Calu3 (cell line): ENCODE measurements at regions not wholly inside any gene's neighbourhood (a gene's known extent, or its start where the extent isn't known, plus 50 kb on each side); places are given as distances from the start of the nearest gene placed in this dataset.

Source experiments
- BruUV-seq: library from RNA; stranded (reverse); fragments of 400-500 nt; replicated peaks from 2 replicates; lab custom pipeline; 2021; lab: Mats Ljungman, UMichigan
- CTCF ChIA-PET: fragments of 300-600 bp; sonication (Branson Sonifier 250); formaldehyde crosslinking; loops from one replicate; lab custom pipeline; 2022; ENCODE audit warnings: antibody characterized with exemption; lab: Charles Lee
- DNase-seq: peaks from one replicate; pipeline ENCODE4 v3.0.0; 2022
- H3K27ac Mint-ChIP-seq: one replicate; pipeline ENCODE4 v1.8.0; 2022; ENCODE audit warnings: mixed read lengths; ENCODE audit not compliant: unreplicated experiment
- H3K27me3 Mint-ChIP-seq: one replicate; pipeline ENCODE4 v1.8.0; 2022; ENCODE audit warnings: mixed read lengths; ENCODE audit not compliant: unreplicated experiment
- H3K36me3 Mint-ChIP-seq: one replicate; pipeline ENCODE4 v1.8.0; 2022; ENCODE audit warnings: mild to moderate bottlenecking, moderate library complexity, mixed read lengths; ENCODE audit not compliant: insufficient read depth, unreplicated experiment
- H3K4me1 Mint-ChIP-seq: one replicate; pipeline ENCODE4 v1.8.0; 2022; ENCODE audit warnings: mild to moderate bottlenecking, low read depth, mixed read lengths; ENCODE audit not compliant: unreplicated experiment
- H3K4me3 Mint-ChIP-seq: one replicate; pipeline ENCODE4 v1.8.0; 2022; ENCODE audit warnings: mild to moderate bottlenecking, low read depth, moderate library complexity, mixed read lengths; ENCODE audit not compliant: unreplicated experiment
- H3K9me3 Mint-ChIP-seq: one replicate; pipeline ENCODE4 v1.8.0; 2022; ENCODE audit warnings: low read depth, mixed read lengths; ENCODE audit not compliant: unreplicated experiment
- CTCF ChIP-seq: fragments of 200-600 bp; IDR thresholded peaks from one replicate; pipeline ENCODE4 v1.8.0; 2022; ENCODE audit warnings: antibody characterized with exemption; ENCODE audit not compliant: unreplicated experiment
- intact Hi-C: fragments of 100-400 bp; cut with micrococcal nuclease; formaldehyde crosslinking; loops from one replicate; pipeline ENCODE4 v1.10.0; 2022; ENCODE audit not compliant: unreplicated experiment

GRCh38 chr20:12737900-12738299, 270.9 kb upstream of the SPTLC3 start:
- Mint-ChIP-seq H3K27me3 (peaks cover 28% of the 10 kb centered on the region), H3K4me3 (no peak overlapping the region), H3K9me3 (peaks cover 3% of the 10 kb centered on the region), H3K4me1 (no peaks in the 10 kb centered on the region), H3K36me3 (no peaks in the 10 kb centered on the region), H3K27ac (no peak overlapping the region)
- TF ChIP-seq CTCF: no peak
- intact Hi-C loops: no loop called here
- CTCF ChIA-PET: no interaction called here
- no TSS peak for BruUV-seq
- DNase-seq: no peak

- Mint-ChIP-seq H3K27me3 (peaks cover 28% of the 10 kb centered on the region), H3K4me1 (no peaks in the 10 kb centered on the region), H3K36me3 (no peaks in the 10 kb centered on the region), H3K9me3 (peaks cover 3% of the 10 kb centered on the region), H3K4me3 (no peak overlapping the region), H3K27ac (no peak overlapping the region)
- no peak for TF ChIP-seq CTCF
- BruUV-seq: no TSS peak
- CTCF ChIA-PET: no interaction called here
- intact Hi-C loops: no loop called here
- DNase-seq: no peak
These were observed 268.1 kb upstream of the SPTLC3 start for GRCh38 chr20:12740647-12741046.

GRCh38 chr20:12744037-12744436, 264.7 kb upstream of the SPTLC3 start:
- Mint-ChIP-seq H3K4me3 (no peak overlapping the region), H3K4me1 (no peaks in the 10 kb centered on the region), H3K36me3 (no peaks in the 10 kb centered on the region), H3K27ac (no peak overlapping the region), H3K27me3 (peaks cover 12% of the 10 kb centered on the region), H3K9me3 (no peaks in the 10 kb centered on the region)
- CTCF ChIA-PET: no interaction called here
- DNase-seq: no peak
- intact Hi-C loops: no loop called here
- no TSS peak for BruUV-seq
- no peak for TF ChIP-seq CTCF

- H3K27ac Mint-ChIP-seq: no peak overlapping the region
- no peak for TF ChIP-seq CTCF
- H3K36me3 Mint-ChIP-seq: no peaks in the 10 kb centered on the region
- no peak for DNase-seq
- no peaks in the 10 kb centered on the region for H3K9me3 Mint-ChIP-seq
- H3K27me3 Mint-ChIP-seq: peaks cover 27% of the 10 kb centered on the region
- intact Hi-C loops: no loop called here
- H3K4me3 Mint-ChIP-seq: no peak overlapping the region
- CTCF ChIA-PET: no interaction called here
- H3K4me1 Mint-ChIP-seq: no peaks in the 10 kb centered on the region
- BruUV-seq: no TSS peak
These were observed 260.3 kb upstream of the SPTLC3 start for GRCh38 chr20:12748359-12748994.
